SK-N-SH (cell line): ENCODE measurements at regions not wholly inside any gene's neighbourhood (a gene's known extent, or its start where the extent isn't known, plus 50 kb on each side); places are given as distances from the start of the nearest gene placed in this dataset.

Source experiments
- CTCF ChIA-PET: fragments of 300-600, 350-600 bp; formaldehyde crosslinking; extraction: SDS; loops from one replicate; lab custom pipeline; 2021; lab: Yijun Ruan, JAX
- POLR2A ChIA-PET: fragments of 350-600 bp; sonication (Branson Sonifier 250); formaldehyde crosslinking; extraction: SDS; loops from one replicate; lab custom pipeline; 2020; ENCODE audit warnings: antibody characterized with exemption, inconsistent platforms; lab: Yijun Ruan, JAX
- DNase-seq: peaks from one replicate; pipeline ENCODE4 v3.0.0; 2012
- H2AFZ ChIP-seq: fragments of 200-600 bp; sonication (generic); 2 replicates; pipeline ENCODE4 v1.8.1; 2016; ENCODE audit warnings: antibody characterized with exemption, mild to moderate bottlenecking, low read depth
- H3F3A ChIP-seq: fragments of 200-600 bp; sonication (generic); replicated peaks from 2 replicates; pipeline ENCODE3; 2016; ENCODE audit warnings: antibody characterized with exemption, mild to moderate bottlenecking; ENCODE audit not compliant: insufficient read depth
- H3K27ac ChIP-seq, 2 experiments: fragments of 200-500 bp in 1 of 2; fragments of 200-600 bp in 1 of 2; sonication (Bioruptor generic) in 1 of 2; sonication (generic), shearing (Covaris generic) in 1 of 2; 2 replicates each; pipeline versions ENCODE4 v1.5.1 to v1.6.1; 2014 to 2016; ENCODE audit warnings: low read depth in 2 of 2, inconsistent platforms in 1 of 2, low read length in 1 of 2, mild to moderate bottlenecking in 1 of 2, mixed read lengths in 1 of 2
- H3K27me3 ChIP-seq: fragments of 200-600 bp; sonication (generic), shearing (Covaris generic); 2 replicates; pipeline ENCODE4 v1.6.1; 2016; ENCODE audit warnings: mixed run types; ENCODE audit not compliant: insufficient read depth
- H3K36me3 ChIP-seq, 2 experiments: fragments of 200-500 bp in 1 of 2; fragments of 200-600 bp in 1 of 2; sonication (Bioruptor generic) in 1 of 2; sonication (generic) in 1 of 2; replicated peaks in 1 of 2; 2 replicates each; pipeline versions ENCODE3 to v1.5.1; 2014 to 2016; ENCODE audit warnings: low read length in 1 of 2, mild to moderate bottlenecking in 1 of 2; ENCODE audit not compliant: insufficient read depth in 2 of 2, control insufficient read depth in 1 of 2
- H3K4me1 ChIP-seq, 2 experiments: fragments of 200-500 bp in 1 of 2; fragments of 200-600 bp in 1 of 2; sonication (Bioruptor generic) in 1 of 2; sonication (generic), shearing (Covaris generic) in 1 of 2; 2 replicates each; pipeline versions ENCODE4 v1.5.1 to v1.6.1; 2014 to 2016; ENCODE audit warnings: low read depth in 1 of 2, low read length in 1 of 2, mixed run types in 1 of 2; ENCODE audit not compliant: insufficient read depth in 2 of 2, control insufficient read depth in 1 of 2
- H3K4me2 ChIP-seq: fragments of 200-600 bp; sonication (generic), shearing (Covaris generic); 2 replicates; pipeline ENCODE4 v1.6.1; 2017; ENCODE audit warnings: mixed run types
- H3K4me3 ChIP-seq, 2 experiments: fragments of 200-500 bp in 1 of 2; fragments of 200-600 bp in 1 of 2; sonication (Bioruptor generic) in 1 of 2; sonication (generic), shearing (Covaris generic) in 1 of 2; 2 replicates each; pipeline versions ENCODE4 v1.5.1 to v1.8.1; 2014 to 2016; ENCODE audit warnings: low read depth in 2 of 2, inconsistent platforms in 1 of 2, low read length in 1 of 2, mild to moderate bottlenecking in 1 of 2, mixed read lengths in 1 of 2, moderate library complexity in 1 of 2
- H3K79me2 ChIP-seq: fragments of 200-600 bp; sonication (generic); 2 replicates; pipeline ENCODE4 v1.8.1; 2017; ENCODE audit warnings: mild to moderate bottlenecking; ENCODE audit not compliant: insufficient read depth
- H3K9ac ChIP-seq: fragments of 200-600 bp; sonication (generic); 2 replicates; pipeline ENCODE4 v1.6.1; 2017; ENCODE audit warnings: mixed run types
- H3K9me2 ChIP-seq: fragments of 200-600 bp; sonication (generic); 2 replicates; pipeline ENCODE4 v1.6.1; 2017; ENCODE audit warnings: mixed run types
- H3K9me3 ChIP-seq: fragments of 200-600 bp; sonication (generic); 2 replicates; pipeline ENCODE4 v1.6.1; 2017; ENCODE audit warnings: mixed run types, mild to moderate bottlenecking, moderate library complexity
- H4K20me1 ChIP-seq: fragments of 200-600 bp; sonication (generic); 2 replicates; pipeline ENCODE4 v1.6.1; 2017; ENCODE audit warnings: mild to moderate bottlenecking, mixed run types; ENCODE audit not compliant: insufficient read depth
- CHD2 ChIP-seq: fragments of 150-350 bp; IDR thresholded peaks from 2 replicates; pipeline ENCODE4 v1.6.1; 2018; ENCODE audit warnings: low read length; ENCODE audit not compliant: partially characterized antibody
- ELF1 ChIP-seq: IDR thresholded peaks from 2 replicates; pipeline ENCODE4 v1.4.0; 2012
- EZH2phosphoT487 ChIP-seq: fragments of 200-600 bp; sonication (generic); IDR thresholded peaks from 2 replicates; pipeline ENCODE4 v1.6.1; 2017; ENCODE audit warnings: low read depth, mixed run types, mild to moderate bottlenecking, antibody characterized with exemption, moderate library complexity, borderline replicate concordance
- FOXJ3 ChIP-seq: sonication (generic); formaldehyde crosslinking; IDR thresholded peaks from 2 replicates; pipeline ENCODE4 v1.5.1; 2020; ENCODE audit warnings: mild to moderate bottlenecking, missing genetic modification reagents
- MEF2A ChIP-seq: IDR thresholded peaks from 2 replicates; pipeline ENCODE4 v1.4.0; 2012; ENCODE audit warnings: low read depth, borderline replicate concordance
- MXI1 ChIP-seq: IDR thresholded peaks from 2 replicates; pipeline ENCODE4 v1.6.1; 2012; ENCODE audit warnings: mild to moderate bottlenecking, low read depth, low read length, improper control_type of control experiment
- POLR2AphosphoS5 ChIP-seq: IDR thresholded peaks from 2 replicates; pipeline ENCODE4 v1.6.1; 2012; ENCODE audit warnings: low read depth, low read length
- RCOR1 ChIP-seq: fragments of 150-350 bp; IDR thresholded peaks from 2 replicates; pipeline ENCODE4 v1.6.1; 2017; ENCODE audit warnings: antibody characterized with exemption, low read length
- RXRA ChIP-seq: IDR thresholded peaks from 2 replicates; pipeline ENCODE4 v1.4.0; 2012; ENCODE audit warnings: low read depth, mild to moderate bottlenecking, borderline replicate concordance
- TAF1 ChIP-seq: IDR thresholded peaks from 2 replicates; pipeline ENCODE4 v1.6.1; 2012; ENCODE audit warnings: low read depth, mild to moderate bottlenecking, low read length, moderate library complexity, borderline replicate concordance
- TCF12 ChIP-seq: IDR thresholded peaks from 2 replicates; pipeline ENCODE4 v1.4.0; 2012
- YY1 ChIP-seq: IDR thresholded peaks from 2 replicates; pipeline ENCODE4 v1.4.0; 2012; ENCODE audit warnings: low read depth, mild to moderate bottlenecking
- WGBS: methylation state at CpG from one replicate; pipeline ENCODE4 v1.1.6; 2017; ENCODE audit warnings: low lambda C conversion rate; 5-methylcytosine and 5-hydroxymethylcytosine counted together
- TF ChIP-seq, protein P1 (sequence below): fragments of 150-350 bp; IDR thresholded peaks from 2 replicates; pipeline ENCODE4 v1.6.1; 2017; ENCODE audit warnings: antibody characterized with exemption, low read length, low read depth, borderline replicate concordance
- TF ChIP-seq, protein P2 (sequence below): IDR thresholded peaks from 2 replicates; pipeline ENCODE4 v1.4.0; 2012; ENCODE audit warnings: low read depth
- TF ChIP-seq, protein P3 (sequence below): IDR thresholded peaks from 2 replicates; pipeline ENCODE4; 2012
- TF ChIP-seq, protein P4 (sequence below): IDR thresholded peaks from 2 replicates; pipeline ENCODE4 v1.4.0; 2012; ENCODE audit warnings: low read depth, borderline replicate concordance
- TF ChIP-seq, protein P5 (sequence below): fragments of 150-350 bp; IDR thresholded peaks from 2 replicates; pipeline ENCODE4 v1.6.1; 2016; ENCODE audit warnings: mild to moderate bottlenecking, low read depth, low read length

DNA sequence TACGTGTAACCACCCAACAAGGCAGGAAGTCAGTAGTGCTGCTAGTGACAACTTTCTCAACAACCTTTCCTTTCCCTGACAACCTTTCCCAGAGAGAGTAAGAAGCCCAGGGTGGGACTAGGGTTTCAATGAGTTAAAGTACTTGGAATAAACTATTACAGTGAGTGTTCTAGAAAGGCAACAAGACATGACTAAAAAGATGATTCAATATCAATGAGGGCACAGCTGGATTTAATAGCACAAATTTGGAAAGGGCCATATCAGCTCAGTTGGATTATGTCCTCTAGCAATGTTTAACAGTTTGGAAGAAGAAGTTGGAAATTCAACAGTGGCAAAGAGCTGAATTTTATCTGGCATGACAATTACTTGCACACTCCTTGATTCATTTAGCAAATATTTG, 90.4 kb upstream of the GRIN2B start:
- H3K36me3 ChIP-seq: no peaks in the 10 kb centered on the region
- no peaks in the 10 kb centered on the region for H4K20me1 ChIP-seq
- TF ChIP-seq RCOR1 (no peak), CHD2 (no peak), POLR2AphosphoS5 (no peak), FOXJ3 (no peak)
- TF ChIP-seq, protein P1, sequence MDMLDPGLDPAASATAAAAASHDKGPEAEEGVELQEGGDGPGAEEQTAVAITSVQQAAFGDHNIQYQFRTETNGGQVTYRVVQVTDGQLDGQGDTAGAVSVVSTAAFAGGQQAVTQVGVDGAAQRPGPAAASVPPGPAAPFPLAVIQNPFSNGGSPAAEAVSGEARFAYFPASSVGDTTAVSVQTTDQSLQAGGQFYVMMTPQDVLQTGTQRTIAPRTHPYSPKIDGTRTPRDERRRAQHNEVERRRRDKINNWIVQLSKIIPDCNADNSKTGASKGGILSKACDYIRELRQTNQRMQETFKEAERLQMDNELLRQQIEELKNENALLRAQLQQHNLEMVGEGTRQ: no peak
- TF ChIP-seq, protein P2, sequence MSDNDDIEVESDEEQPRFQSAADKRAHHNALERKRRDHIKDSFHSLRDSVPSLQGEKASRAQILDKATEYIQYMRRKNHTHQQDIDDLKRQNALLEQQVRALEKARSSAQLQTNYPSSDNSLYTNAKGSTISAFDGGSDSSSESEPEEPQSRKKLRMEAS: no peak
- no peak overlapping the region for H3K4me2 ChIP-seq
- CTCF ChIA-PET: no interaction called here
- no peaks in the 10 kb centered on the region for H3K79me2 ChIP-seq
- no peak for DNase-seq
- no peaks in the 10 kb centered on the region for H3K4me1 ChIP-seq
- H2AFZ ChIP-seq: no peak overlapping the region
- no peak overlapping the region for H3K9ac ChIP-seq
- POLR2A ChIA-PET: no interaction called here
- 5% methylated on average over 1 of the region's 1 CpG for WGBS
- H3K27me3 ChIP-seq: no peaks in the 10 kb centered on the region
- H3K27ac ChIP-seq: no peak overlapping the region
- no peak overlapping the region for H3K4me3 ChIP-seq
- no peaks in the 10 kb centered on the region for H3K9me3 ChIP-seq
- H3K9me2 ChIP-seq: no peaks in the 10 kb centered on the region
- H3F3A ChIP-seq: no peaks in the 10 kb centered on the region

DNA sequence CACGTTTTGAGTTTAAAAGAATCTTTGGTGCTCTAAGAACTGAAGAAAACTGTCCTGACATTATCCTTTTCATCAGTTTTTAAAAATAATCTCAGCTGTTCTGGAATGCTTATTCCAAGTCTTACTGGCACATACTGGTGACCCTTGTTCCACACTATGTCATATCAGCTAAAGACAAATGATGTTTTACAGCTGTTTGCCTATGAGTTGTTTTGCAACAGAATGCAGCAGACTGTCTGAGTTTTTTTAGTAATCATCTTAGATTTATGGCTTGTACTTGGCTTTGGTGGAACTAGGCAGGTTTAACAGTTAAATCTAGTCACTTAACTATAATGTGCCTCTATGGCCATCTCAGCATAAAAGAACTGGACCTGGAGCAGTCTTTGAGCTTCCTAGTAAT, 91.6 kb upstream of the GRIN2B start:
- Histone ChIP-seq H3K79me2 (no peaks in the 10 kb centered on the region), H3K4me1 (no peaks in the 10 kb centered on the region), H3K27ac (no peak overlapping the region), H3K4me3 (no peak overlapping the region), H3K9me3 (no peaks in the 10 kb centered on the region), H3K4me2 (no peak overlapping the region), H3K9ac (no peak overlapping the region), H3K36me3 (no peaks in the 10 kb centered on the region), H3K27me3 (no peaks in the 10 kb centered on the region), H3F3A (no peaks in the 10 kb centered on the region), H2AFZ (no peak overlapping the region), H3K9me2 (no peaks in the 10 kb centered on the region), H4K20me1 (no peaks in the 10 kb centered on the region)
- TF ChIP-seq, protein P1: no peak
- TF ChIP-seq MXI1 (no peak), MEF2A (no peak), ELF1 (no peak), RXRA (no peak), YY1 (no peak), TCF12 (no peak), TAF1 (no peak), EZH2phosphoT487 (no peak)
- TF ChIP-seq, protein P3, sequence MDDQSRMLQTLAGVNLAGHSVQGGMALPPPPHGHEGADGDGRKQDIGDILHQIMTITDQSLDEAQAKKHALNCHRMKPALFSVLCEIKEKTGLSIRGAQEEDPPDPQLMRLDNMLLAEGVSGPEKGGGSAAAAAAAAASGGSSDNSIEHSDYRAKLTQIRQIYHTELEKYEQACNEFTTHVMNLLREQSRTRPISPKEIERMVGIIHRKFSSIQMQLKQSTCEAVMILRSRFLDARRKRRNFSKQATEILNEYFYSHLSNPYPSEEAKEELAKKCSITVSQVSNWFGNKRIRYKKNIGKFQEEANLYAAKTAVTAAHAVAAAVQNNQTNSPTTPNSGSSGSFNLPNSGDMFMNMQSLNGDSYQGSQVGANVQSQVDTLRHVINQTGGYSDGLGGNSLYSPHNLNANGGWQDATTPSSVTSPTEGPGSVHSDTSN: no peak
- TF ChIP-seq, protein P2: no peak
- TF ChIP-seq, protein P4, sequence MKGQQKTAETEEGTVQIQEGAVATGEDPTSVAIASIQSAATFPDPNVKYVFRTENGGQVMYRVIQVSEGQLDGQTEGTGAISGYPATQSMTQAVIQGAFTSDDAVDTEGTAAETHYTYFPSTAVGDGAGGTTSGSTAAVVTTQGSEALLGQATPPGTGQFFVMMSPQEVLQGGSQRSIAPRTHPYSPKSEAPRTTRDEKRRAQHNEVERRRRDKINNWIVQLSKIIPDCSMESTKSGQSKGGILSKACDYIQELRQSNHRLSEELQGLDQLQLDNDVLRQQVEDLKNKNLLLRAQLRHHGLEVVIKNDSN: no peak
- TF ChIP-seq, protein P5, sequence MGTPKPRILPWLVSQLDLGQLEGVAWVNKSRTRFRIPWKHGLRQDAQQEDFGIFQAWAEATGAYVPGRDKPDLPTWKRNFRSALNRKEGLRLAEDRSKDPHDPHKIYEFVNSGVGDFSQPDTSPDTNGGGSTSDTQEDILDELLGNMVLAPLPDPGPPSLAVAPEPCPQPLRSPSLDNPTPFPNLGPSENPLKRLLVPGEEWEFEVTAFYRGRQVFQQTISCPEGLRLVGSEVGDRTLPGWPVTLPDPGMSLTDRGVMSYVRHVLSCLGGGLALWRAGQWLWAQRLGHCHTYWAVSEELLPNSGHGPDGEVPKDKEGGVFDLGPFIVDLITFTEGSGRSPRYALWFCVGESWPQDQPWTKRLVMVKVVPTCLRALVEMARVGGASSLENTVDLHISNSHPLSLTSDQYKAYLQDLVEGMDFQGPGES: no peak
- ChIA-PET CTCF (no interaction called here), POLR2A (no interaction called here)
- no peak for DNase-seq
- WGBS: 0% methylated on average over 1 of the region's 1 CpG
